ENCODE measurements at regions not wholly inside any gene's neighbourhood (a gene's known extent, or its start where the extent isn't known, plus 50 kb on each side); places are given as distances from the start of the nearest gene placed in this dataset.
"Not testable (repeated sequence)": the region's sequence is repeated elsewhere in the genome, so short reads cannot be mapped to it uniquely, and the experiment has no call there.

DNA sequence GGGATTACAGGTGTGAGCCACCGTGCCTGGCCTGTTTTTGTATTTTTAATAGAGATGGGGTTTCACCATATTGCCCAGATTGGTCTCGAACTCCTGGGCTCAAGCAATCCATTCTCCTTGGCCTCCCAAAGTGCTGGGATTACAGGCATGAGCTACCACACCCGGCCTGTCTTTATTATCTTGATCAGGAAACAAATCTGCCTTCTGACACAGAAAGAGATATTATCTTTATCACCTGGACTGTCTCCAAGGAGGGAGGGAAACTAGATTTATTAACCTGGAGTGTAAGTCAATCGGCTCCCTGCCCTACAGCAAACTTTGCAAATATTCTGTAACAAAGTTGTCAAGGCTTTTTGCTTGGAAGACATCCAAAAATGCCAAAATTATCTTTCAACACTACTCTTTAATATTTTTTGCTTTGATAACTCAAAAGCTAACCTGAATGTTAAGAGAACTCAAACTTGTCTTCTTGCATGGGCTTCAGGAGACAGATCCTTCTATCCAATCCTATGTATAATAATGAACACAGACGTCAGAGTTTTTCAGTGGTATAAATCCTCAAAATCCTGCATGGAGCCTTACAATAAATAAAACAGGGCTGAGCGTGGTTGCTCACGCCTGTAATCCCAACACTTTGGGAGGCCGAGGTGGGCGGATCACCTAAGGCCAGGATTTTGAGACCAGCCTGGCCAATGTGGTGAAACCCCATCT, 85.0 kb upstream of the LOC128125822 start:
- DNase-seq = no peak

DNA sequence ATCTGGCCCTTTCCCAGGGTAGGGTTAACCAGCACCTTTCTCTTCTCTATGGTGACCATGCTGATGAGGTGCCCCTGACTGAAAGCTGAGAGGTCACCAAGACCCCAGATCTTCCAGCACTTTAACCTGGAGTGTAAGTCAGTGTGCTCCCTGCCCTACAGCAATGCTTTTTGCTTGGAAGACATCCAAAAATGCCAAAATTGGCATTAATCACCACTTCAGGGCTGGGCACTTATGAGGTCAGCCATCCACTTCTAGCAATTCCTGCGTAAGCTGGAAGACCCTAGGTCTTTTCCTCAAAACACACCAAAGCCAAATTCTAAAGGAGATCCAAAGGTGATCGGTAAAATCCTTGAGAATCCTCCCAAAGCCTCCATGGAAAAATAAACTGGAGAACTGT, 81.2 kb upstream of the LOC128125822 start:
- DNase-seq = no peak

DNA sequence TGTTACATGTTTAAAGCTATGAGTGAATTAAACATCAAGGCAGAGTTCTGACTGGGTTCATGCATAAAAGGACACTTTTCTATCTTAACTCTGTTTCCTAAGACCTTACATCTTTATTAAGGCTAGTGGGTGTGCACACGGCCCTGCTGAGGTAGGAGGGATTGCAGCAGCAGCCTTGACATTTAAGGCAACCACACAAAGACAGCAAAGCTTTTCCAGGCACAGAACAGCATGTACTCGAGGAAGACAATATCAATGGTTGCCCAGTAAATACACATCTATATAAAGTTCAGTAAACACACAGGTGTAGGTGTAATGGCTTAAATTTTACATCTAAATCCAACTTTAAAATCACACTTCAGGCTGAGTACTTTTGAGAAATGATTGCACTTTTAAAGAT, 79.8 kb upstream of the LOC128125822 start:
- DNase-seq = no peak

DNA sequence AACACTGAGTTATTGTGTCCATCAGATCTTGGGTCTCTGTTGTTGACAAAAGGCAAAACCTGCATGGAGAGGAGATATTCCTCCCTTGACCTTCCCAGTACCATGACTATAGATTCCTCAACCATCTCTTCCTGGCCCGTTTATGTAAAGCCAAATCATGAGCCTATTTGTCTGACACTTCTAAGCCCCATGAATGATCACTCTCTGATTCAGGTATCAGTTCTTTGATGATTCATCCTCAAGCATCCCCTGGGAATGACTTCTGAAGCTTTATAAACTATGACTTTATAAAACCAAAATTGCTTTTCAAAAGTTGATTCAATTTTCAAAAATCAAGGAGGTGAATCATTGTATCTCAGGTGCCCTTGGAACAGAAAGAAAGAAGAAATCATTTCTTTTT, 78.7 kb upstream of the LOC128125822 start:
- no peak for DNase-seq

DNA sequence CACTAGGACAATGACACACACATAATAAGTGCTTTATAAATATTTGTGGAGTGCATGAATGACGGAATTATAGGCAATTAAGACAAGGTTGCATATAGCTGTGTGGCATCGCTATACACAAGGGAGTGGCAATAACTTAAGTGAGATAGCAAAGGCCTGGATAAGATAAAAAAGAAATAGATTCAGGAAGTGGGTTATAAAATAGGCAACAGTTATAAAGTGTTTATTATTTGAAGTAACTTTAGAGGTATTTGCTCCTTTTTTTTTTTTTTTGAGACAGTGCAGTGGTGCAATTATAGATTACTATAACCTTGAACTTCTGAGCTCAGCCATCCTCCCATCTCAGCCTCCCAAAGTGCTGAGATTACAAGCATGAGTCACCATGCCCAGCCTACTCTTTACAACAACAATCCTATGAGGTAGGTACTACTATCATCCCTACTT, 75.9 kb upstream of the LOC128125822 start:
- peak; percentile 88 for DNase-seq

DNA sequence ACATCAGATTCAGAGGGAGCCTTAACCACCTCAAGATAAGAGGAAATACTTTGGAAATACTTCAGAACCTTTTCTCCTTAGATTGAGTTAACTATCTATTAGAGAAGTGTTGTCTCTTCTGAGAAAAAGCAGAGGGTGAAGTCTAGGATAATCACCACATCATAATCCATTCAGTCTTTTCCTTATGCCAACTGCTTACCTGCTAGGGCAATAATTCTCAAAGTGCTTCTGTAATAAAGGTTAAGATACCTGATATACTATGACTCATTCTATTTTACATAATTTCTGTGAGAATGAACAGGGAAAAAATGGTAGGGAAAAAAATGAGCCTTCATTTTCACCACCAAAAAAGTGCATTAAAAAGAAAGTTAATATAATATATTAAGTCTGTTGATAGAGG, 70.1 kb upstream of the LOC128125822 start:
- DNase-seq = no peak

DNA sequence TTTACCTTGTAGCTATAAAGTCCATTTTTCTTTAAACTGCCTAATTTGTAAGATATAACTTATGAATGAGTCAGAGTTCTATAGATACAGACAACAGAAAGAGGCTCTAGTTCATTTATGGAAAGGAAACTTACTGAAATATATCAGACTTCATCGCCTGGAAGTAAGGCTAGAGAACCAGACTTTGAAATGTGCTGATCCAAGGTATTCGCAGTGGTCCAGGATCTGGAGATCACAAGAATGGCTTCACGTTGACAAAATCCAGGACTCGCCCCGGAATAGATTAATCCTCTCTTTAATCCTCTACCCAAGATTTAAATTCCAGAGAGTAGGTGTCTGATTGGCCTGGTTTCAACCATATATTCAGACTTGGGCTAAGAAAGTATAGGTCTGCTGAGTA, 69.1 kb upstream of the LOC128125822 start:
- no peak for DNase-seq

DNA sequence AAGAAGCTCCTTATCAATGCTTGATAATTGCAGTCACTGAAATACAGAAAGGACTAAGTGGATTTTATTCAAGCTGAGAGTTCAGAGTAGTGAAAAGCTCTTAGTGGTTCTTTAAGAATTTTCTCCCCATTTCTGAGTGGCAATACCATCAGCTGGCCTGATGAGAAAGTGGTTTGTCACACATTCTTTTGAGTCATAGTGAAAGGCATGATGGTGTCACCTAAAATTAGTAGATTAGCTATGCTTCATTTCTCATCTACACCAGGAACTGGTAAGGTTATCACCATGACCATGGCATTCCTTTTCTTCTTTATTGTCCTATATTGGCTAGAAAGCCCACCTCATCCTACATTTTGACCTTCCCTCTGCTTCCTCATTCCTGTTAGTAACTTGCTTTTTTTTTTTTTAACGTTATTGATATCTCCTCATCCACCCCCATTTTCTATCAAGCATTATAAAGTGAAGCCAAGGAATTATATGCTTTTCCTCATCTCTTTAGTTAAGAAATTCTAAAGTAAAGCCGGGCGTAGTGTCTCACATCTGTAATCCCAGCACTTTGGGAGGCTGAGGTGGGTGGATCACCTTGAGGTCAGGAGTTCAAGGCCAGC, 67.4 kb upstream of the LOC128125822 start:
- no peak for DNase-seq

DNA sequence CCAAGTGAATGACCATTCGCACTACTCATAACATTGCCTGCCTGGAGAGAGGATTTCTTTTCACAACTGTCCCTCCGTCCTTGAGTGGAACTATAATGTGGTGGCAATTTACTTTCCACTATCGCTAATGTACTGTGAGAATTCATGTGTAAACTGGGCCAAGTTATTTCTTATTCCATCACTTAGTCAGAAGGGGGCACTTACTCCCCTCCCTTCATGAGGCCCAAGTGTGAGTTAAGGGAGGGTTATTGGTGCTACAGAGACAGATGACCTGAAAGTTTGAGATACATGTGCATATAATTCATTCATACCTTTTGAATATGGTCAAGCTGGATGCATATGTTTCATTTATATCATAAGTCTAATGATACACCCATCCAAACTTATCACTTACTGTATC, 65.2 kb upstream of the LOC128125822 start:
- no peak for DNase-seq

DNA sequence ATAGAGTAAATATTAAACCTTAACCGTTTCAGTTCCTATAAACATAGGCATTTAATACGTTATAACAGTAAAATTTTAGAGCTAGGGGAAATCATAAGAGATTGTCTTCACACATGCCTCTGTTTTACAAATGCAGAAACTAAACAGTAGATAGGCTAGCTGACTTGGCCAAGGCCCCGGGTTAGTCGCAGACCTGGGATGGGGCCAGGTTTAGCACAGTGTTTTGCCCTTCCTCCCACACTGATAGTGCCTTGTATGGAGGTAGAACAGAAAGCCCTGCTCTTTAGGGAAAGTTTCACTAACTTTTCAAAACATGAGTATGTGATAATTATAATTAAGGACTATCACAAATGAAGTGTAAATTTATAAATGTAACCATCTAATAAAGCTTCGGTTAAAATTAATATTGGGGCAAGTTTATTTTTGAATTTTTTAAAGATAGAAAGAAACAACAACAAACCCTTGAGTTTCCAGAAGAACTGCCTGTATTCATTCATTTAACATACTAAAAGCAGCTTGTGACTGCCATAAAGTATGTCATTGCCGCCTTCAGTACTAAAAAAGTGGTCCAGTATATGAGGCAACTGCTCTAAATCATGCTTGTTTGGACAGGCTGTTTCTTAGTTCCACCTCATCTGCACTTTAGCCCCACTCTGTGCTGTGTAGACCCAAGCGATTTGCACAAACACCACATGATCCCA, 62.5 kb upstream of the LOC128125822 start:
- DNase-seq = no peak

DNA sequence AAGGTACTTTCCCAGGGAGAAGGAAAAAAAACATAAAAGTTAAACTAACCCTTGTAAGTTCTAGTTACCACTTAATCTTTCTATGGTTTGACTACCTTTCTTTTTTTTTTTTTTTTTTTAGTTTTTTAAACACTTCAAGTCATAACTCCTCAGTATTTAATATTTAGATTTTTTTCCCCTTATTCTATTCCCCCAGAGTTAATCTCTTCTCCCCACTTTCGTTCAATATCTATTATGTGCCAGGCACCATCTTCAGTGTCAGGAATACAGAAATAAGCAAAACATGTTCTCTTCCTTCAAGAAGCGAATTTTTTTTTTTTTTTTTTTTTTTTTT, 62.0 kb upstream of the LOC128125822 start:
- DNase-seq = no peak

DNA sequence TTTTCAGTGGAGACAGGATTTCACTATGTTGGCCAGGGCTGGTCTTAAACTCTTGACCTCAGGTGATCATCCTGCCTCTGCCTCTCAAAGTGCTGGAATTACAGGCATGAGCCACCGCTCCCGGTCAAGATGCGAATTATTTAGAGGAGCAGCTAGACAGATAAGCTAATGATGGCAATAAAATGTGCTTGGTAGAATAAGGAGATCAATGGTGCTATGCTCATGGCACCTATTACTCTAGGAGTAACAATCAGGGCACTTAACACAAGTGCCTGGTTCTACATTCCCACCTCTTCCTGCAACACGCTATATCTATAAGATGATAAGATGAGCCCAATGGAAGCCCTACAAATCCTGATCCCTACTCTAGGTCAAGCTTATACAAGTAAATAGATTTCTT, 61.4 kb upstream of the LOC128125822 start:
- no peak for DNase-seq

DNA sequence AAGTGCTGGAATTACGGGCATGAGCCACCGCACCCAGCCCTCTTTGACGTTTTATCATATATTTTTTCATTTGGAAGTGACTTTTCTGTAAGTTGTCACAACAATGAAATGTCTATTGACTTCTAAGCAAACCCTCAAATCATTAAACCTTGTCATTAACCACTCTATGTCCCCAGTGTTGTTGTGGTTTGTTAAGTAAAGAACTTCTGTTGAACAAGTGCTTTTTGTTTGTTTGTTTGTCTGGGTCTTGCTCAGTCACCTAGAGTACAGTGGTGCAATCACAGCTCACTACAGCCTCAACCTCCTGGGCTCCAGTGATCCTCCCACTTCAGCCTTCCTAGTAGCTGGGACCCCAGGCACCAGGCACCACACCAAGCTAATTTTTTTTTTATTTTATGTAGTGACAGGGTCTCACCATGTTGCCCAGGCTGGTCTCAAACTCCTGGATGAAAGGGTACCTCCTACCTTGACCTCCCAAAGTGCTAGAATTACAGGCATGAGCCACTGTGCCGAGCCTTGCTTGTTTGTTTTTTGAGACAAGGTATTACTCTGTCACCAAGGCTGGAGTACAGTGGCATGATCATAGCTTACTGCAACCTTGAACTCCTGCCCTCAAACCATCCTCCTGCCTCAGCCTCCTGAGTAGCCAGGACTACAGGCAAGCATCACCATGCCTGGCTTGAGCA, 57.6 kb upstream of the LOC128125822 start:
- DNase-seq = no peak

DNA sequence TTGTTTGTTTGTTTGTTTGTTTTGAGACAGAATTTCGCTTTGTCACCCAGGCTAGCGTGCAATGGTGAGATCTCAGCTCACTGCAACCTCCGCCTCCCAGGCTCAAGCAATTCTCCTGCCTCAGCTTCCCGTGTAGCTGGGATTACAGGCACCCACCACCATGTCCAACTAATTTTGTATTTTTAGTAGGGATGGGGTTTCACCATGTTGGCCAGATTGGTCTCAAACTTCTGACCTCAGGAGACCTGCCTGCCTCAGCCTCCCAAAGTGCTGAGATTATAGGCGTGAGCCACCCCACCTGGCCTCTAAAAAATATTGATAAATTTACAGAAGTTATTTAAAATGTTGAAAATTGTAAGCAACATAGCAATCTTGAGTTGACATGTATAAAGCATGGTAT, 57.1 kb upstream of the LOC128125822 start:
- DNase-seq = not testable (repeated sequence)

DNA sequence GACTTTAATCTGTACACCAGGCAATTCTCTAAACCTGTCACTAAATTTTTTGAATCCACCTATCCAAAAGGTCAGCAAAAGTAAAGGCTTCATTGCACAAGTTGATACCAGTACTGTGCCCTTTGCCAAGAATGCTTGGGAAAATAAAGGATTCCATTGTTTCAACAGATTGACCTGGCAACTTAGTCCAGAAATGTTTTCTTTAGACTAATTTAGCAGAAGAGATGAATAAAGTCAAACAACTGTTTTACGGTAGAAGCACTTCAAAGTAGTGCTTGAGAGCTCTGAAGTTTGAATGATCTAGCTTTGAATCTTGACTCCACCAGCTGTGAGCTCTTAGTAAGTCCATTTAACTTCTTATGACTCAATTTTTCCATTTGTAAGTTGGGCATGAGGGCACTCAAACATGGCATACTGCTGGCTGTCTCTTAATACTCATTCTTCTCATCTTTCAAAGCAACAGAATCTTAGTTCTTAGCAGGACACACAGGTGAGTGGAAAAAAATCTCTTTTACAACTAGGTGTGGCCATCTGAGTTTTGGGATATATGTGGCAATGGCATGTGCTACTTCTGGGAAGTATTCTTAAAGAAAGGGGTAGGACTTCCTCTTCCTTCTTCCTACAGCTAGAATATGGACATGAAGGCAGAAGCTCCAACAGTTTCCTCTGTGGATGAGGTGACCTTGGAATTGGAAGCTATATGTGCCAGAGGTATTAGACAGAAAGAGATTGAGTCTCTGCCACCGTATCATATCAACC, 55.9 kb upstream of the LOC128125822 start:
- DNase-seq = no peak

DNA sequence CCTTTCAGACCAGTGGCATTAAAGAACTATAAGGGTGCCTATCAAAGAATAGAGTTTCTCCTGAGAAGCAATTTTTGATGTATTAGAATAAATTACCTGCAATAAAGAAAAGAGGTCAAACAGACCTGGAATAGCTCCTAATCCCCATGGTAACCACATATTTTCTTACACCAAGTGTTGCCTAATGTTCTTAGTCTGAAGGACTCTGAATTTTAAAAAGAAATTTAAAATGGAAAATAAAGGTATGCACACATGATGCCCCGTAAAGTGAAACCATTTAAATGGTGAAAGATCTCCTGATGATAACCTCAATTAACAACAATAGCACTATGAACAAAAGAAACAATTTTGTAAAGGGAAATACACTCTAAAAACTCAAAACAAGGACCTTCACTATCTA, 55.1 kb upstream of the LOC128125822 start:
- no peak for DNase-seq

DNA sequence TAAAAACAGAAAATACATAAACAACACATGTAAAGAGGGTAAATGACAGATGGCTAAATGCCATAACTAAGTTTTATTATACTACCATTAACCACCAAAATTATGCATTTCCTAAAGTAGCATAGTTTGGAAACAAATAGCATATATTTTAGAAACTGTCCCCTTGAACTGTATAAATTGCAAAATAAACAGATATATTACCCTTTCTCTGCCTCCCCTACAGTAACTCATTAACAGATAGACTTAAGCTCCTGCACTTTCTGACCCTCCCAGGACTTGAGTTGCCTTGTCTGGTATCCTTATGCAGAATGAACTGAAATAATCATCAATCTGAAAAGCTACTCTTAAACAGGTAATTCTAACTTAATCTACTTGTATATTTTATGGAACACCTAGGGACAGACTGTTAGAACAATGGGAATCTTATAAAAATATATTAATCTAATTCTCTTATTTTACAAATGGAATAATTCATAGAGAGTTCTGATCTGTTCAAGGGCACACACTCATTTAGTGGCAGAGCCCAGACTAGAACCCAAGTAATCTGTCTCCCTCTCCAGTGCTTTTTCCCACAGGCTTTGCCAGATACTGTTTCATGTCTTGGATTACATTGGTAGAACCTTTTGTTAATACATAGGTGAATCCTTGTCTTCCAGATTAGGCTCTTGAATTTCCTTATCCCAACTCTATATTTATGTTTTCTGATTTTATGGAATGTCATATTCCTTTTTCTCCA, 50.6 kb upstream of the LOC128125822 start:
- DNase-seq = no peak
